H9 (cell line): ENCODE measurements at regions not wholly inside any gene's neighbourhood (a gene's known extent, or its start where the extent isn't known, plus 50 kb on each side); places are given as distances from the start of the nearest gene placed in this dataset.
A peak's percentile ranks its signal among the peaks of the same experiment; 100 is the strongest.

Source experiments
- DNase-seq: peaks from one replicate; pipeline ENCODE4 v3.0.0-alpha.2; 2017
- H2AFZ ChIP-seq: one replicate; pipeline ENCODE4 v1.6.1; 2013; ENCODE audit warnings: mild to moderate bottlenecking, low read length, control low read depth, moderate library complexity
- H2AK5ac ChIP-seq: 2 replicates; pipeline ENCODE4 v1.6.1; 2013; ENCODE audit warnings: low read length, control low read depth, mixed read lengths; ENCODE audit not compliant: insufficient read length
- H2BK120ac ChIP-seq: one replicate; pipeline ENCODE4 v1.6.1; 2013; ENCODE audit warnings: low read depth, mild to moderate bottlenecking, low read length, control low read depth, inconsistent platforms; ENCODE audit not compliant: poor library complexity, severe bottlenecking
- H2BK12ac ChIP-seq: 2 replicates; pipeline ENCODE4 v1.6.1; 2013; ENCODE audit warnings: low read length, control low read depth, mixed read lengths, low read depth; ENCODE audit not compliant: insufficient read length
- H2BK15ac ChIP-seq: 2 replicates; pipeline ENCODE4 v1.6.1; 2013; ENCODE audit warnings: low read depth, low read length, control low read depth
- H2BK20ac ChIP-seq: one replicate; pipeline ENCODE4 v1.6.1; 2013; ENCODE audit warnings: low read depth, mild to moderate bottlenecking, low read length, control low read depth, inconsistent platforms; ENCODE audit not compliant: poor library complexity, severe bottlenecking
- H2BK5ac ChIP-seq: 2 replicates; pipeline ENCODE4 v1.6.1; 2013; ENCODE audit warnings: low read length, control low read depth, mixed read lengths; ENCODE audit not compliant: insufficient read length
- H3K14ac ChIP-seq: 2 replicates; pipeline ENCODE4 v1.6.1; 2013; ENCODE audit warnings: low read length, control low read depth; ENCODE audit not compliant: insufficient read depth
- H3K18ac ChIP-seq: 2 replicates; pipeline ENCODE4 v1.6.1; 2013; ENCODE audit warnings: low read depth, mild to moderate bottlenecking, mixed read lengths, low read length, control low read depth; ENCODE audit not compliant: insufficient read length
- H3K23ac ChIP-seq: 2 replicates; pipeline ENCODE4 v1.6.1; 2013; ENCODE audit warnings: low read length, control low read depth, mixed read lengths, low read depth; ENCODE audit not compliant: insufficient read length
- H3K23me2 ChIP-seq: 2 replicates; pipeline ENCODE4 v1.6.1; 2013; ENCODE audit warnings: low read depth, mild to moderate bottlenecking, mixed read lengths, low read length, control low read depth; ENCODE audit not compliant: insufficient read length, poor library complexity, severe bottlenecking
- H3K27ac ChIP-seq: 2 replicates; pipeline ENCODE4 v1.5.1; 2013; ENCODE audit warnings: low read length, control low read depth, mixed read lengths, low read depth; ENCODE audit not compliant: insufficient read length
- H3K27me3 ChIP-seq: 2 replicates; pipeline ENCODE4 v1.6.1; 2013; ENCODE audit warnings: low read length, control low read depth, inconsistent platforms; ENCODE audit not compliant: insufficient read depth
- H3K4ac ChIP-seq: 2 replicates; pipeline ENCODE4 v1.6.1; 2013; ENCODE audit warnings: low read depth, mild to moderate bottlenecking, control low read depth, inconsistent platforms, low read length, moderate library complexity
- H3K4me1 ChIP-seq: 2 replicates; pipeline ENCODE4 v1.6.1; 2013; ENCODE audit warnings: low read length, control low read depth, inconsistent platforms; ENCODE audit not compliant: insufficient read depth
- H3K4me2 ChIP-seq: 2 replicates; pipeline ENCODE4 v1.6.1; 2013; ENCODE audit warnings: low read length, control low read depth, mixed read lengths; ENCODE audit not compliant: insufficient read length, insufficient read depth
- H3K56ac ChIP-seq: 2 replicates; pipeline ENCODE4 v1.6.1; 2013; ENCODE audit warnings: low read depth, mild to moderate bottlenecking, mixed read lengths, low read length, control low read depth; ENCODE audit not compliant: insufficient read length
- H3K79me1 ChIP-seq: 2 replicates; pipeline ENCODE4 v1.6.1; 2013; ENCODE audit warnings: low read depth, mild to moderate bottlenecking, moderate library complexity, low read length, control low read depth, inconsistent platforms; ENCODE audit not compliant: insufficient read depth, poor library complexity, severe bottlenecking
- H3K79me2 ChIP-seq: 2 replicates; pipeline ENCODE4 v1.6.1; 2013; ENCODE audit warnings: low read length, control low read depth, inconsistent platforms; ENCODE audit not compliant: insufficient read depth
- H3K9ac ChIP-seq: 2 replicates; pipeline ENCODE4 v1.6.1; 2013; ENCODE audit warnings: low read length, control low read depth, mixed read lengths; ENCODE audit not compliant: insufficient read length; ENCODE audit errors: extremely low read depth
- H3K9me3 ChIP-seq: one replicate; pipeline ENCODE4 v1.6.1; 2013; ENCODE audit warnings: low read depth, low read length, inconsistent platforms; ENCODE audit not compliant: control insufficient read depth
- H3T11ph ChIP-seq: one replicate; pipeline ENCODE4 v1.6.1; 2013; ENCODE audit warnings: mild to moderate bottlenecking, low read length, control low read depth, inconsistent platforms
- H4K20me1 ChIP-seq: one replicate; pipeline ENCODE4 v1.6.1; 2013; ENCODE audit not compliant: control insufficient read depth, insufficient read length, insufficient read depth
- H4K5ac ChIP-seq: 2 replicates; pipeline ENCODE4 v1.6.1; 2013; ENCODE audit warnings: low read depth, mild to moderate bottlenecking, mixed read lengths, low read length, control low read depth; ENCODE audit not compliant: insufficient read length
- H4K8ac ChIP-seq: replicated peaks from 2 replicates; pipeline ENCODE4 v1.6.1; 2013; ENCODE audit warnings: low read length, control low read depth, mixed read lengths, low read depth; ENCODE audit not compliant: insufficient read length
- H4K91ac ChIP-seq: 2 replicates; pipeline ENCODE4 v1.6.1; 2013; ENCODE audit warnings: low read depth, mild to moderate bottlenecking, moderate library complexity, mixed read lengths, low read length, control low read depth; ENCODE audit not compliant: insufficient read length
- H3K27ac Mint-ChIP-seq, 3 experiments: 2 replicates in 2 of 3; 3 replicates in 1 of 3; pipeline ENCODE4 v1.8.0; 2020 to 2021; ENCODE audit warnings: mixed read lengths in 3 of 3, mild to moderate bottlenecking in 1 of 3, moderate library complexity in 1 of 3
- H3K27me3 Mint-ChIP-seq: 2 replicates; pipeline ENCODE4 v1.8.0; 2021; ENCODE audit warnings: low read depth, mild to moderate bottlenecking, moderate library complexity, mixed read lengths
- H3K36me3 Mint-ChIP-seq, 3 experiments: 2 replicates in 2 of 3; 3 replicates in 1 of 3; pipeline ENCODE4 v1.8.0; 2020 to 2021; ENCODE audit warnings: low read depth in 3 of 3, mixed read lengths in 3 of 3; ENCODE audit not compliant: insufficient read depth in 1 of 3
- H3K4me1 Mint-ChIP-seq, 2 experiments: 2 replicates each; pipeline ENCODE4 v1.8.0; 2020; ENCODE audit warnings: mixed read lengths in 2 of 2
- H3K4me3 Mint-ChIP-seq, 2 experiments: 2 replicates in 1 of 2; 3 replicates in 1 of 2; pipeline ENCODE4 v1.8.0; 2020 to 2021; ENCODE audit warnings: mild to moderate bottlenecking in 2 of 2, mixed read lengths in 2 of 2, moderate library complexity in 1 of 2
- H3K9me3 Mint-ChIP-seq, 2 experiments: 2 replicates in 1 of 2; 3 replicates in 1 of 2; pipeline ENCODE4 v1.8.0; 2020; ENCODE audit warnings: mild to moderate bottlenecking in 2 of 2, mixed read lengths in 2 of 2, moderate library complexity in 1 of 2
- CTCF ChIP-seq: fragments of 200-600 bp; sonication (generic); conservative IDR thresholded peaks from 3 replicates; pipeline ENCODE4 v1.8.0; 2021; ENCODE audit warnings: antibody characterized with exemption, mild to moderate bottlenecking
- WGBS: extraction: QIAGEN DNeasy Blood & Tissue Kit; methylation state at CpG from one replicate; pipeline ENCODE4 v1.1.7; 2013; ENCODE audit warnings: missing lambda C conversion rate, low lambda C conversion rate, mixed read lengths; ENCODE audit not compliant: insufficient read length; ENCODE audit errors: extremely low coverage; 5-methylcytosine and 5-hydroxymethylcytosine counted together

GRCh38 chr6:139942331-139942730 lies 567.9 kb upstream of the CITED2 start:
- no peak for DNase-seq
- H3K23ac ChIP-seq: no peak overlapping the region
- H4K91ac ChIP-seq: no peak overlapping the region
- H2BK15ac ChIP-seq: no peak overlapping the region
- H4K5ac ChIP-seq: no peak overlapping the region
- no peak overlapping the region for H2AFZ ChIP-seq
- H3K27ac ChIP-seq: no peak overlapping the region
- no peaks in the 10 kb centered on the region for H3K9me3 ChIP-seq
- no peaks in the 10 kb centered on the region for H3K27me3 ChIP-seq
- H3K14ac ChIP-seq: no peak overlapping the region
- H3T11ph ChIP-seq: no peak overlapping the region
- no peaks in the 10 kb centered on the region for H3K9me3 Mint-ChIP-seq
- no peak overlapping the region for H3K9ac ChIP-seq
- no peaks in the 10 kb centered on the region for H4K20me1 ChIP-seq
- H3K4me1 ChIP-seq: no peaks in the 10 kb centered on the region; the same call in 1 of the 2 replicates
- no peaks in the 10 kb centered on the region for H3K79me1 ChIP-seq
- no peak overlapping the region for H4K8ac ChIP-seq
- H2BK12ac ChIP-seq: no peak overlapping the region
- no CpG with 5 or more reads among the region's 5 CpGs for WGBS
- H3K27ac Mint-ChIP-seq: peak overlapping the region in 1 of 3 experiments; percentile 6; a peak in 1 of 7 replicates
- no peak overlapping the region for H2BK5ac ChIP-seq
- no peak overlapping the region for H2AK5ac ChIP-seq
- H3K18ac ChIP-seq: no peak overlapping the region
- peaks cover 29 to 37% of the 10 kb centered on the region in 2 experiments for H3K4me1 Mint-ChIP-seq
- no peak overlapping the region for H3K4me2 ChIP-seq
- no peak overlapping the region for H2BK20ac ChIP-seq
- H3K4ac ChIP-seq: no peak overlapping the region
- H3K56ac ChIP-seq: no peak overlapping the region
- H3K4me3 Mint-ChIP-seq: no peak overlapping the region
- no peak overlapping the region for H2BK120ac ChIP-seq
- no peak for TF ChIP-seq CTCF
- H3K36me3 Mint-ChIP-seq: peaks cover 0 to 4% (median 0%) of the 10 kb centered on the region in 3 experiments; a peak in 1 of 7 replicates
- H3K27me3 Mint-ChIP-seq: no peaks in the 10 kb centered on the region
- no peaks in the 10 kb centered on the region for H3K79me2 ChIP-seq
- H3K23me2 ChIP-seq: no peaks in the 10 kb centered on the region
